ENCODE measurements at regions not wholly inside any gene's neighbourhood (a gene's known extent, or its start where the extent isn't known, plus 50 kb on each side); places are given as distances from the start of the nearest gene placed in this dataset.

DNA sequence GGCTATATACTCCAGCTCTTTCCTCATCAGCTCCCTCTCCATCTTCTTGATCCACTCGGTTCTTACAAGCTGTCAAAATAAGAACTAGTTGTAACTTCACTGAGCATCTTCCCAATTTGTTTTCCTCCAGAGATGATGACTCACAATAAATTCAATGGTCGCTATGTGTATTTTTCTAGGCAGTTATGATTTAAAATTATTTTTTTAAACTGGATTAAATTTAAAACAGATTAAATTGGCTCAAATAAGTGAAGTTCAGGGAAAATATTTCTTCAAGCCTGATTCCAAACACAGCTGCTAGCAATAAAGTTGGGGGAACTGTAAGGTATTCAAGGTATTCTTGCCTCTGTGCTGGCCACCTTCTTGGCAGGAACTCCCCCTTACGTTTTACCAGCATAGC lies 717.7 kb upstream of the USP15 start (continued):
- no peak for TF ChIP-seq REST (IDR thresholded peaks at IDR 0.05; ENCODE audit: low read depth)
- no peak for TF ChIP-seq EZH2phosphoT487 (IDR thresholded peaks at IDR 0.05; ENCODE audit: borderline replicate concordance)
- TF ChIP-seq EGR1 (IDR thresholded peaks at IDR 0.05; ENCODE audit: low read depth): no peak
- no peak for TF ChIP-seq ZBTB33 (IDR thresholded peaks at IDR 0.05; ENCODE audit: extremely low read depth, insufficient replicate concordance, low read length)
- TF ChIP-seq CBX3 (IDR thresholded peaks at IDR 0.05; ENCODE audit: low read depth): no peak
- no peak for TF ChIP-seq MAX (IDR thresholded peaks at IDR 0.05)
- no peak for TF ChIP-seq POLR2AphosphoS5 (IDR thresholded peaks at IDR 0.05; ENCODE audit: low read depth, low read length)
- no peak for TF ChIP-seq CEBPB (IDR thresholded peaks at IDR 0.05; ENCODE audit: low read depth)

DNA sequence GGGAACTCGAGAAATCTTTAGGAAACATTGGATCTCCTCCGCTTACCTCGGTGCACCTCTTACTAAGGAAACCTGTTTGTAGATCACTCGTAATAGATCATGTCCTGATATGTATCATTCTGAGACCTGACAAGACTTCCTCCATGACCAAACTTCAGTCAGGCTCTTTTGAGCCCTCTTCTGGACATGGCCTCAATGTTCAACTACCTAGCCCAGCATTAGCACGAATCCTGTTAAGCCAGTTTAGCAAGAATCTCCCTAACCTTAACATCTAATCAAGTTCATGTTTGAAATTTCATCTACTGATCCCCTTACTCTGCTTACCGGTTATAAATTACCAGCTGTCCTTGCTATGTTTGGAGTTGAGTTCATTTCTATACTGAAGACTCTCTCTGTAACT lies 713.9 kb upstream of the USP15 start:
- ATAC-seq (peak; percentile 82), DNase-seq (ENCODE audit: low read depth, low spot score) (peak; percentile 26)
- ChIA-PET RAD21 (ENCODE audit: low non-redundant PET in 1 of 2, low total read pairs in 2 of 2, uncharacterized antibody in 2 of 2, unreplicated experiment in 2 of 2) (no interaction called here), CTCF (no interaction called here), POLR2A (no interaction called here)
- BruUV-seq (replicated peaks): no TSS peak
- intact Hi-C loops (cut with micrococcal nuclease): loop anchor here (5.0 kb wide), 1 partner anchor 446 kb away; no protein-coding TSS in a partner anchor
- TF ChIP-seq, protein P1, sequence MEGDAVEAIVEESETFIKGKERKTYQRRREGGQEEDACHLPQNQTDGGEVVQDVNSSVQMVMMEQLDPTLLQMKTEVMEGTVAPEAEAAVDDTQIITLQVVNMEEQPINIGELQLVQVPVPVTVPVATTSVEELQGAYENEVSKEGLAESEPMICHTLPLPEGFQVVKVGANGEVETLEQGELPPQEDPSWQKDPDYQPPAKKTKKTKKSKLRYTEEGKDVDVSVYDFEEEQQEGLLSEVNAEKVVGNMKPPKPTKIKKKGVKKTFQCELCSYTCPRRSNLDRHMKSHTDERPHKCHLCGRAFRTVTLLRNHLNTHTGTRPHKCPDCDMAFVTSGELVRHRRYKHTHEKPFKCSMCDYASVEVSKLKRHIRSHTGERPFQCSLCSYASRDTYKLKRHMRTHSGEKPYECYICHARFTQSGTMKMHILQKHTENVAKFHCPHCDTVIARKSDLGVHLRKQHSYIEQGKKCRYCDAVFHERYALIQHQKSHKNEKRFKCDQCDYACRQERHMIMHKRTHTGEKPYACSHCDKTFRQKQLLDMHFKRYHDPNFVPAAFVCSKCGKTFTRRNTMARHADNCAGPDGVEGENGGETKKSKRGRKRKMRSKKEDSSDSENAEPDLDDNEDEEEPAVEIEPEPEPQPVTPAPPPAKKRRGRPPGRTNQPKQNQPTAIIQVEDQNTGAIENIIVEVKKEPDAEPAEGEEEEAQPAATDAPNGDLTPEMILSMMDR (IDR thresholded peaks at IDR 0.05 in 2 of 3, conservative IDR thresholded peaks at IDR 0.05 in 1 of 3; ENCODE audit: borderline replicate concordance in 1 of 3, insufficient read depth in 1 of 3, low read depth in 2 of 3, low read length in 2 of 3): peak; percentile 17 to 42 (median 39); a peak in 4 of 6 replicates
- no peak for TF ChIP-seq POLR2AphosphoS5 (IDR thresholded peaks at IDR 0.05; ENCODE audit: low read depth, low read length)
- peak; percentile 43 for TF ChIP-seq RAD21 (IDR thresholded peaks at IDR 0.05; ENCODE audit: low read depth)
- Histone ChIP-seq H3K9me2 (ENCODE audit: insufficient read depth) (no peaks in the 10 kb centered on the region), H3K27ac (ENCODE audit: low read depth, low read length) (no peak overlapping the region), H2AFZ (ENCODE audit: low read depth, low read length, poor library complexity, severe bottlenecking) (no peak overlapping the region), H3K4me1 (ENCODE audit: control insufficient read depth in 1 of 2, insufficient read depth in 2 of 2, low read length in 2 of 2) (no peaks in the 10 kb centered on the region), H3K4me2 (ENCODE audit: low read length) (no peak overlapping the region), H3K27me3 (ENCODE audit: insufficient read depth, low read length) (no peaks in the 10 kb centered on the region), H3K79me2 (ENCODE audit: insufficient read depth, low read length) (no peaks in the 10 kb centered on the region), H3K4me3 (replicated peaks in 1 of 2; ENCODE audit: low read depth in 1 of 2, low read length in 2 of 2) (no peak overlapping the region), H3K9ac (ENCODE audit: low read length) (no peak overlapping the region), H4K20me1 (ENCODE audit: insufficient read depth) (no peaks in the 10 kb centered on the region), H3K9me3 (ENCODE audit: control insufficient read depth in 1 of 2, insufficient read depth in 1 of 2, low read depth in 1 of 2, low read length in 2 of 2) (no peaks in the 10 kb centered on the region), H3K36me3 (ENCODE audit: control insufficient read depth in 1 of 2, insufficient read depth in 2 of 2, low read length in 2 of 2) (no peaks in the 10 kb centered on the region)
